Heart left ventricle (tissue), 16 donors: ENCODE measurements at regions not wholly inside any gene's neighbourhood (a gene's known extent, or its start where the extent isn't known, plus 50 kb on each side); places are given as distances from the start of the nearest gene placed in this dataset.

Experiments
- ATAC-seq, 4 donors: fragments of 200-7000 bp; cut with Tn5 transposase; one replicate each; pipeline ENCODE4 v1.9.1; 2020 to 2022; ENCODE audit warnings: moderate library complexity in 4 of 4, mild to moderate bottlenecking in 3 of 4, moderate number of reproducible peaks in 1 of 4
- DNase-seq, 5 donors: peaks; one replicate each; pipeline ENCODE4 v3.0.0-alpha.2; 2020
- H3K27ac ChIP-seq, 12 donors: fragments of 200-600 bp; sonication (generic) in 4 of 12; one replicate each; pipeline versions ENCODE4 v1.5.0 to v1.8.0; 2016 to 2022; ENCODE audit warnings: mild to moderate bottlenecking in 2 of 12
- H3K27me3 ChIP-seq, 9 donors: fragments of 200-600 bp; sonication (generic) in 2 of 9; one replicate each; pipeline versions ENCODE4 v1.5.1 to v1.8.0; 2016 to 2022; ENCODE audit warnings: mild to moderate bottlenecking in 3 of 9
- H3K36me3 ChIP-seq, 9 donors: fragments of 200-600 bp; sonication (generic) in 2 of 9; one replicate each; pipeline versions ENCODE4 v1.5.0 to v1.8.0; 2018 to 2022; ENCODE audit warnings: mild to moderate bottlenecking in 2 of 9
- H3K4me1 ChIP-seq, 12 donors: fragments of 200-600 bp; sonication (generic) in 4 of 12; one replicate each; pipeline versions ENCODE4 v1.5.0 to v1.8.0; 2016 to 2022; ENCODE audit warnings: mild to moderate bottlenecking in 3 of 12
- H3K4me3 ChIP-seq, 12 donors: fragments of 200-600 bp; sonication (generic) in 4 of 12; one replicate each; pipeline versions ENCODE4 v1.5.0 to v1.8.0; 2017 to 2022; ENCODE audit warnings: mild to moderate bottlenecking in 9 of 12, moderate library complexity in 4 of 12
- H3K9me3 ChIP-seq, 12 donors: fragments of 200-600 bp; sonication (generic) in 4 of 12; one replicate each; pipeline versions ENCODE4 v1.5.0 to v1.8.0; 2016 to 2022; ENCODE audit warnings: mild to moderate bottlenecking in 1 of 12
- CTCF ChIP-seq, 12 donors: fragments of 200-600 bp; sonication (generic) in 4 of 12; IDR thresholded peaks; one replicate each; pipeline versions ENCODE4 v1.5.0 to v1.8.0; 2018 to 2022; ENCODE audit warnings: antibody characterized with exemption in 12 of 12, mild to moderate bottlenecking in 5 of 12
- POLR2A ChIP-seq, 2 donors: fragments of 450-650 bp; IDR thresholded peaks; one replicate each; pipeline ENCODE4 v1.6.1; 2017; ENCODE audit warnings: antibody characterized with exemption in 2 of 2, mild to moderate bottlenecking in 2 of 2, moderate library complexity in 2 of 2
- WGBS, 4 donors: extraction: QIAGEN DNeasy Blood & Tissue Kit in 2 of 4; methylation state at CpG; one replicate each; pipeline versions ENCODE4 v1.1.5 to v1.1.7; 2013 to 2018; 5-methylcytosine and 5-hydroxymethylcytosine counted together
- intact Hi-C, 10 donors: fragments of 100-400 bp; cut with DNase I; formaldehyde crosslinking; loops; one replicate each; pipeline versions ENCODE4 v1.11.1 to v1.14.2; 2022
- donor health status: ischemic (EF 13 %, LVEDD 7.1; RV severe dilation, severe dysfunction).
- donor health status: healthy with polysubstance abuse.
- donor health status: DM: no; HTN: yes; CAD: no.
- donor health status: DM: no; HTN: no; CAD: no.
- donor health status: ischemic (EF 25% LVEDD 6.9; RV normal size, moderate dysfunction).
- donor health status: ischemic (EF 25% LVEDD 5.7; RV mildly dilated, moderate dysfunction).
- donor health status: healthy.
- donor health status: DM: yes; HTN: yes; CAD: no.
- donor health status: ischemic (EF 35%, LVEDD 5.7; RV mildly dilated, moderate dysfunction).
- donor health status: nonischemic (EF 11% LVEDD 7.7; RV severe dilation, severe dysfunction).
- donor health status: DM: yes; HTN: yes; CAD: no.
- donor health status: PGD.
- donor health status: ischemic (EF 29% LVEDD 5.4; RV normal size, mild dysfunction).
- donor health status: nonischemic (EF 23%, LVEDD 6.1; RV moderate dilation, normal function).

GRCh38 chr17:53234138-53234537 lies 588.6 kb upstream of the KIF2B start:
- intact Hi-C loops: no loop called here
- TF ChIP-seq CTCF (IDR thresholded peaks at IDR 0.05) (no peak), POLR2A (IDR thresholded peaks at IDR 0.05) (no peak)
- ATAC-seq: no peak

GRCh38 chr17:53227514-53227913 lies 595.2 kb upstream of the KIF2B start:
- Histone ChIP-seq H3K4me1 (no peaks in the 10 kb centered on the region), H3K27ac (no peak overlapping the region), H3K36me3 (no peaks in the 10 kb centered on the region), H3K9me3 (peaks cover 0 to 8% (median 1%) of the 10 kb centered on the region in 12 donors), H3K4me3 (no peak overlapping the region), H3K27me3 (no peaks in the 10 kb centered on the region)
- no peak for DNase-seq
- 85 to 87% (median 85%) methylated on average over 2 of the region's 2 CpGs for WGBS, 4 donors
- TF ChIP-seq CTCF (IDR thresholded peaks at IDR 0.05) (no peak), POLR2A (IDR thresholded peaks at IDR 0.05) (no peak)
- intact Hi-C loops: no loop called here
- ATAC-seq: no peak

More at GRCh38 chr17:53234138-53234537, 588.6 kb upstream of the KIF2B start:
- no peaks in the 10 kb centered on the region for H3K36me3 ChIP-seq
- DNase-seq: no peak
- H3K4me1 ChIP-seq: no peaks in the 10 kb centered on the region
- WGBS, 4 donors: 92 to 95% (median 94%) methylated on average over 2 of the region's 2 CpGs
- H3K27me3 ChIP-seq: no peaks in the 10 kb centered on the region
- no peak overlapping the region for H3K27ac ChIP-seq
- H3K4me3 ChIP-seq: no peak overlapping the region
- H3K9me3 ChIP-seq: peaks cover 0 to 23% (median 6%) of the 10 kb centered on the region in 12 donors

GRCh38 chr17:53227111-53227510 lies 595.6 kb upstream of the KIF2B start:
- H3K27ac ChIP-seq: no peak overlapping the region
- no peaks in the 10 kb centered on the region for H3K27me3 ChIP-seq
- no peaks in the 10 kb centered on the region for H3K4me1 ChIP-seq
- no peak for DNase-seq
- 45 to 55% (median 50%) methylated on average over 2 of the region's 2 CpGs for whole genome bisulfite sequencing, 4 donors
- H3K9me3 ChIP-seq: peaks cover 0 to 9% (median 0%) of the 10 kb centered on the region in 12 donors
- TF ChIP-seq CTCF (IDR thresholded peaks at IDR 0.05) (no peak), POLR2A (IDR thresholded peaks at IDR 0.05) (no peak)
- intact Hi-C loops: no loop called here
- H3K4me3 ChIP-seq: no peak overlapping the region
- no peaks in the 10 kb centered on the region for H3K36me3 ChIP-seq
- ATAC-seq: no peak

GRCh38 chr17:53219821-53220220 lies 602.9 kb upstream of the KIF2B start:
- peaks cover 0 to 22% (median 0%) of the 10 kb centered on the region in 12 donors for H3K9me3 ChIP-seq
- no peaks in the 10 kb centered on the region for H3K4me1 ChIP-seq
- no peak for ATAC-seq
- no peak overlapping the region for H3K27ac ChIP-seq
- no peaks in the 10 kb centered on the region for H3K36me3 ChIP-seq
- no peak for DNase-seq
- no peak for TF ChIP-seq CTCF (IDR thresholded peaks at IDR 0.05)
- no peak for TF ChIP-seq POLR2A (IDR thresholded peaks at IDR 0.05)
- no peak overlapping the region for H3K4me3 ChIP-seq
- no peaks in the 10 kb centered on the region for H3K27me3 ChIP-seq
- intact Hi-C loops: no loop called here
